Endodermal cell (in vitro differentiated cells): ENCODE measurements at regions not wholly inside any gene's neighbourhood (a gene's known extent, or its start where the extent isn't known, plus 50 kb on each side); places are given as distances from the start of the nearest gene placed in this dataset.
"Not testable (repeated sequence)": the region's sequence is repeated elsewhere in the genome, so short reads cannot be mapped to it uniquely, and the experiment has no call there.

ENCODE experiments used
- DNase-seq: peaks from one replicate; pipeline ENCODE4 v3.0.0-alpha.2; 2017
- H3K27ac ChIP-seq: 2 replicates; pipeline ENCODE4 v1.5.1; 2013; ENCODE audit warnings: mild to moderate bottlenecking, low read depth, low read length, moderate library complexity
- H3K27me3 ChIP-seq: 2 replicates; pipeline ENCODE4 v1.6.1; 2013; ENCODE audit warnings: mild to moderate bottlenecking, low read length, moderate library complexity; ENCODE audit not compliant: insufficient read depth, control insufficient read depth, poor library complexity, severe bottlenecking
- H3K36me3 ChIP-seq: 2 replicates; pipeline ENCODE4 v1.7.0; 2013; ENCODE audit warnings: mild to moderate bottlenecking, low read length, moderate library complexity; ENCODE audit not compliant: control insufficient read depth, insufficient read depth
- H3K4me1 ChIP-seq: one replicate; pipeline ENCODE4 v1.7.0; 2013; ENCODE audit warnings: low read length; ENCODE audit not compliant: control insufficient read depth, insufficient read depth
- H3K4me3 ChIP-seq: 2 replicates; pipeline ENCODE4 v1.5.1; 2013; ENCODE audit warnings: mild to moderate bottlenecking, low read length, moderate library complexity
- H3K9ac ChIP-seq: 2 replicates; pipeline ENCODE4 v1.6.1; 2013; ENCODE audit warnings: mild to moderate bottlenecking, low read length, moderate library complexity; ENCODE audit not compliant: poor library complexity, severe bottlenecking; ENCODE audit errors: extremely low read depth
- H3K9me3 ChIP-seq: 2 replicates; pipeline ENCODE4 v1.6.1; 2013; ENCODE audit warnings: mild to moderate bottlenecking, low read length, moderate library complexity; ENCODE audit not compliant: control insufficient read depth
- H3K27ac Mint-ChIP-seq: 2 replicates; pipeline ENCODE4 v1.8.0; 2020; ENCODE audit warnings: mixed read lengths
- H3K27me3 Mint-ChIP-seq: 2 replicates; pipeline ENCODE4 v1.8.0; 2021; ENCODE audit warnings: mild to moderate bottlenecking, mixed read lengths; ENCODE audit not compliant: insufficient read depth
- H3K36me3 Mint-ChIP-seq: 2 replicates; pipeline ENCODE4 v1.8.0; 2020; ENCODE audit warnings: low read depth, mixed read lengths
- H3K4me1 Mint-ChIP-seq: 2 replicates; pipeline ENCODE4 v1.8.0; 2020; ENCODE audit warnings: mixed read lengths
- H3K4me3 Mint-ChIP-seq: 2 replicates; pipeline ENCODE4 v1.8.0; 2020; ENCODE audit warnings: mild to moderate bottlenecking, moderate library complexity, mixed read lengths
- H3K9me3 Mint-ChIP-seq: 2 replicates; pipeline ENCODE4 v1.8.0; 2020; ENCODE audit warnings: mild to moderate bottlenecking, mixed read lengths
- CTCF ChIP-seq: fragments of 200-600 bp; sonication (generic); conservative IDR thresholded peaks from 2 replicates; pipeline ENCODE4 v1.5.0; 2021; ENCODE audit warnings: antibody characterized with exemption, mild to moderate bottlenecking
- WGBS, 2 experiments: methylation state at CpG; one replicate each; pipeline versions ENCODE4 v1.1.5 to v1.1.7; 2013; ENCODE audit warnings: missing lambda C conversion rate in 2 of 2, mixed read lengths in 1 of 2; ENCODE audit not compliant: insufficient coverage in 1 of 2, insufficient read length in 1 of 2; 5-methylcytosine and 5-hydroxymethylcytosine counted together

GRCh38 chr4:8719421-8719820 is 126.9 kb downstream of the CPZ start:
- H3K4me1 ChIP-seq, result no peaks in the 10 kb centered on the region
- no peak overlapping the region for H3K27ac ChIP-seq
- H3K36me3 Mint-ChIP-seq, result no peaks in the 10 kb centered on the region
- H3K4me3 ChIP-seq, result no peak overlapping the region
- H3K4me3 Mint-ChIP-seq, result no peak overlapping the region
- peaks cover 8% of the 10 kb centered on the region for H3K27me3 Mint-ChIP-seq
- no peak overlapping the region for H3K27ac Mint-ChIP-seq
- no peaks in the 10 kb centered on the region for H3K27me3 ChIP-seq
- WGBS, 2 experiments, result 88 to 91% methylated on average over 3 to 8 of the region's 8 CpGs
- no peak for DNase-seq
- no peaks in the 10 kb centered on the region for H3K4me1 Mint-ChIP-seq
- H3K9ac ChIP-seq, result no peak overlapping the region
- no peak for TF ChIP-seq CTCF
- H3K36me3 ChIP-seq, result no peaks in the 10 kb centered on the region
- peaks cover 6% of the 10 kb centered on the region for H3K9me3 Mint-ChIP-seq
- no peaks in the 10 kb centered on the region for H3K9me3 ChIP-seq

DNA sequence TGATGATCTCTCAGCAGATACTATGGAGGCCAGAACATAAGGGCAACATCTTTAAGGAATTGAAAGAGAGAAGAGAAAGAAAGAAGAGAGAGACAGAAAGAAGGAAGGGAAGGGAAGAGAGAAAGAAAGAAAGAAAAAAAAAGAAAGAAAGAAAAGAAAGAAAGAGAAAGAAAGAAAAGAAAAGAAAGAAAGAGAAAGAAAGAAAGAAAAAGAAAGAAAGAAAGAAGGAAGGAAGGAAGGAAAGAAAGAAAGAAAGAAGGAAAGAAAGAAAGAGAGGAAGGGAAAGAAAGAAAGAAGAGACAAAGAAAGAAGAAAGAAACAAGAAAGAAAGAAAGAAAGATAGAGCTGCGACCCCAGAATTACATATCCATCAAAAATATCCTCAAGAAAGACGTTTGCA is 124.9 kb downstream of the CPZ start:
- H3K36me3 Mint-ChIP-seq, H3K36me3 ChIP-seq, H3K4me3 Mint-ChIP-seq, H3K4me1 Mint-ChIP-seq, H3K4me3 ChIP-seq, H3K27me3 Mint-ChIP-seq, DNase-seq, H3K27ac ChIP-seq, H3K27ac Mint-ChIP-seq, H3K27me3 ChIP-seq, H3K9ac ChIP-seq, H3K4me1 ChIP-seq: not testable (repeated sequence)
- WGBS, 2 experiments, result 0% methylated on average over 1 of the region's 2 CpGs; no CpG with 5 or more reads in 1 of the 2 experiments
- peaks cover 19% of the 10 kb centered on the region for H3K9me3 Mint-ChIP-seq
- H3K9me3 ChIP-seq, result peaks cover 13% of the 10 kb centered on the region

GRCh38 chr4:8710946-8711345 is 118.4 kb downstream of the CPZ start:
- 71 to 76% methylated on average over 5 to 8 of the region's 8 CpGs for WGBS, 2 experiments

More at GRCh38 chr4:8710946-8711345, 118.4 kb downstream of the CPZ start:
- Mint-ChIP-seq H3K36me3 (no peaks in the 10 kb centered on the region), H3K9me3 (peaks cover 26% of the 10 kb centered on the region), H3K27ac (no peak overlapping the region), H3K27me3 (peaks cover 6% of the 10 kb centered on the region), H3K4me3 (no peak overlapping the region), H3K4me1 (no peaks in the 10 kb centered on the region)
- H3K27me3 ChIP-seq, result no peaks in the 10 kb centered on the region
- H3K4me1 ChIP-seq, result no peaks in the 10 kb centered on the region
- no peaks in the 10 kb centered on the region for H3K36me3 ChIP-seq
- H3K9ac ChIP-seq, result no peak overlapping the region
- H3K27ac ChIP-seq, result no peak overlapping the region
- peak; percentile 16 for DNase-seq
- no peak overlapping the region for H3K4me3 ChIP-seq
- peaks cover 16% of the 10 kb centered on the region for H3K9me3 ChIP-seq
- no peak for TF ChIP-seq CTCF
